Mucosa of stomach (tissue), 1 donor: ENCODE measurements at regions not wholly inside any gene's neighbourhood (a gene's known extent, or its start where the extent isn't known, plus 50 kb on each side); places are given as distances from the start of the nearest gene placed in this dataset.
"Not testable (repeated sequence)": the region's sequence is repeated elsewhere in the genome, so short reads cannot be mapped to it uniquely, and the experiment has no call there.

ENCODE experiments used
- H3K27me3 ChIP-seq: one replicate; pipeline ENCODE4 v1.7.0; 2013; ENCODE audit warnings: mild to moderate bottlenecking, low read length; ENCODE audit not compliant: control insufficient read depth, insufficient read depth
- H3K36me3 ChIP-seq: one replicate; pipeline ENCODE4 v1.7.0; 2013; ENCODE audit warnings: low read length; ENCODE audit not compliant: control insufficient read depth, insufficient read depth
- H3K4me1 ChIP-seq: one replicate; pipeline ENCODE4 v1.7.0; 2013; ENCODE audit warnings: mild to moderate bottlenecking, low read length; ENCODE audit not compliant: control insufficient read depth, insufficient read depth
- H3K4me3 ChIP-seq: one replicate; pipeline ENCODE4 v1.7.0; 2013; ENCODE audit warnings: low read length
- H3K9ac ChIP-seq: one replicate; pipeline ENCODE4 v1.7.0; 2013; ENCODE audit warnings: mild to moderate bottlenecking, low read length, moderate library complexity
- H3K9me3 ChIP-seq: one replicate; pipeline ENCODE4 v1.7.0; 2013; ENCODE audit warnings: mild to moderate bottlenecking, low read length, moderate library complexity; ENCODE audit not compliant: control insufficient read depth
- donor health status: Pancreatic carcinoma.

DNA sequence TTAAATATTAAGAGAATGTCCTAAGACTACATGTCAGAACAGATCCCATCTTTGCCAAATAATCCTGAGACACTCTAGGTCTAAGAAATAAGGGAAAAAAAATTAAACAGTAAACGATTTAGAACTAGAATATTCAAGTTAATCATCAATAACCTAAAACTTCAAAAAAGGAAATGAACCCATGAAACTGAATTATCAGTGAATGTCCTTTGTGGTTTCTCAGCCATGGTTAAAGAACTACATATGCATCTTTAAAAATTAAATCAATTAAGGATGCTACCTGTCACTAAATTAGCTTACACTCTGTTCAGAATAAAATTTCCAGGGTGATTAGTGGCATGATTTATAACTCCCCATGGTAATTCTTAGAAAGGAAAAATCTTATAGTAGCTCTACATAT is 850.0 kb upstream of the C9orf72 start:
- no peak overlapping the region for H3K4me3 ChIP-seq
- no peaks in the 10 kb centered on the region for H3K9me3 ChIP-seq
- no peaks in the 10 kb centered on the region for H3K27me3 ChIP-seq
- H3K4me1 ChIP-seq = no peaks in the 10 kb centered on the region
- no peak overlapping the region for H3K9ac ChIP-seq
- no peaks in the 10 kb centered on the region for H3K36me3 ChIP-seq

DNA sequence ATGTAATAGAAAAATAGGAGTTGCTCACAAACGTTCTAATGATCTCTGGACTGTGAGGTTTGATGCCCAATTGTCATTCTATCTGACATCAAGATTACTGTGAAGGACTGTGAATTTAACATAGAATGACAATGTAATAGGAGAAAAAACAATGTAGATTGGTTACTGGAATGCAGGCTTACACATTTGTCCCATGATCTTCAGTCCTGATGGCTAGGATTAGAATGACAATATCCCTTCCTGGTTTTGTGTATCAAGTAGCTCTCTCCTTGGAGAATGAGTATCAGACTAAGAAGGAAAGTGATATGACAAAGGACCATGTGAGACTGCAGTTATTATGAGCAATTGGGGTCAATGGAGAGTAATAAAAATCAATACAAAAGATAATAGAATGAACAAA is 862.2 kb upstream of the C9orf72 start:
- no peaks in the 10 kb centered on the region for H3K4me1 ChIP-seq
- H3K9ac ChIP-seq = no peak overlapping the region
- H3K36me3 ChIP-seq = no peaks in the 10 kb centered on the region
- no peaks in the 10 kb centered on the region for H3K27me3 ChIP-seq
- no peaks in the 10 kb centered on the region for H3K9me3 ChIP-seq
- H3K4me3 ChIP-seq = no peak overlapping the region

DNA sequence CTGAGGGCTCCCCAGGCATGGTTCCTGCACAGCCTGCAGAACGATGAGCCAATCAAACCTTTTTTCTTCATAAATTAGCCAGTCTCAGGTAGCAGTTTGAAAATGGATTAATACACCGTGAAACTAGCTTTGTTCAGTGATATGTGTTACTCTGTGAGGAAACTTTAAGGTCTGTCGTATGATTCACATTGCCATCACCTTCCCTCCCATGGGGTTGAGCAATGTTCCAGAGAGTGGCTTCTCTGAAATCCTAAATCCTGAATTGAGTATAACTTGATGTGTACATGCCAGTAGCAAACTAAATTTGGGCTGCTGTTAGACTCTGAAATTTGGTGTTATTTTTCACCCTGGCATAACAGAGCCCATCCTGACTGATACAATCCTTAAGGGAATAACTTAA is 866.4 kb upstream of the C9orf72 start:
- no peaks in the 10 kb centered on the region for H3K36me3 ChIP-seq
- H3K4me1 ChIP-seq = no peaks in the 10 kb centered on the region
- no peak overlapping the region for H3K4me3 ChIP-seq
- no peaks in the 10 kb centered on the region for H3K9me3 ChIP-seq
- H3K9ac ChIP-seq = no peak overlapping the region
- no peaks in the 10 kb centered on the region for H3K27me3 ChIP-seq

GRCh38 chr9:28443461-28443860 is 870.2 kb upstream of the C9orf72 start:
- Histone ChIP-seq H3K9me3 (no peaks in the 10 kb centered on the region), H3K4me3 (no peak overlapping the region), H3K36me3 (no peaks in the 10 kb centered on the region), H3K27me3 (no peaks in the 10 kb centered on the region), H3K9ac (no peak overlapping the region), H3K4me1 (no peaks in the 10 kb centered on the region)

DNA sequence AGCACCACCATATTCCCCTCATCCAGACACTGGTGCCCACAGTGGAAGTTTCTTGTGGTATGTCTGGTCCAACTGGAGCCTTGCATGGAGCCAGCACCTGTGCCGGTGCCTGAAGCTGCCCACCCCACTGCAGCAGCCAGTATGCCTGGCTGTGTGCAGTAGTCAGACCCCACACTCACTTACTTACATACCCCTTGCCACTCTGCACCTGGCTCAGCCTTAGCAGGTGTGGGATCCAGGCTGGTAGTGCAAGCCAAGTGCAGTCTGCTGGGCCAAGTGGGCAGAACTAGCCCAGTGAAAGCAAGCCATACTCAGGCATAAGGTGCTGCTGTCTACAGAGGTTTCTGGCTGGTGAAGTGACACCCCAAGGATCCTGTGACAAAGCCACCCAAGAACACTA is 871.4 kb upstream of the C9orf72 start:
- no peaks in the 10 kb centered on the region for H3K9me3 ChIP-seq
- H3K27me3 ChIP-seq = no peaks in the 10 kb centered on the region
- no peaks in the 10 kb centered on the region for H3K36me3 ChIP-seq
- H3K9ac ChIP-seq = no peak overlapping the region
- no peaks in the 10 kb centered on the region for H3K4me1 ChIP-seq
- H3K4me3 ChIP-seq = no peak overlapping the region

GRCh38 chr9:28445211-28445610 is 871.9 kb upstream of the C9orf72 start:
- Histone ChIP-seq H3K9ac (no peak overlapping the region), H3K4me3 (no peak overlapping the region), H3K36me3 (no peaks in the 10 kb centered on the region), H3K9me3 (no peaks in the 10 kb centered on the region), H3K27me3 (no peaks in the 10 kb centered on the region), H3K4me1 (no peaks in the 10 kb centered on the region)

- no peak overlapping the region for H3K4me3 ChIP-seq
- H3K9ac ChIP-seq = no peak overlapping the region
- no peaks in the 10 kb centered on the region for H3K9me3 ChIP-seq
- no peaks in the 10 kb centered on the region for H3K36me3 ChIP-seq
- H3K27me3 ChIP-seq = no peaks in the 10 kb centered on the region
- no peaks in the 10 kb centered on the region for H3K4me1 ChIP-seq
Measured at GRCh38 chr9:28453918-28454317, 880.6 kb upstream of the C9orf72 start.

DNA sequence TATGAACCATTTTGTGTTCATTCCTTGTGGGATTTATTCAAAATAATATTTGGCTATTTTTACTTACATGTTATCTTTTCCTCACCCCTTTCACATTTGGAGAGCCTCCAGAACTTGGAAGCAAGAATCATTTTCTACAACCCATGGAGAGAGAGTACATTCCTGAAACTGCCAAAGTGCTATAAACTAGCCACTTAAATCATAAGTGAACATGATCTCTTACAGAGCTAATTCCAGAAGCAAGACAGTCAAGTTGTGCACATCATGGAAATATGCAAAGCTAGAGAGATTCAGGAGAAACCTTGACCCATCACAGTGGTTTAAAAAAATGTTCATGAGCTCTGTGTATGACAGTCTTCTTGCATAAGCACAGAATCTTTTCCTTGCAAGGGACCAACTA is 883.6 kb upstream of the C9orf72 start:
- Histone ChIP-seq H3K4me1 (no peaks in the 10 kb centered on the region), H3K9me3 (no peaks in the 10 kb centered on the region), H3K9ac (no peak overlapping the region), H3K36me3 (no peaks in the 10 kb centered on the region), H3K27me3 (no peaks in the 10 kb centered on the region), H3K4me3 (no peak overlapping the region)

DNA sequence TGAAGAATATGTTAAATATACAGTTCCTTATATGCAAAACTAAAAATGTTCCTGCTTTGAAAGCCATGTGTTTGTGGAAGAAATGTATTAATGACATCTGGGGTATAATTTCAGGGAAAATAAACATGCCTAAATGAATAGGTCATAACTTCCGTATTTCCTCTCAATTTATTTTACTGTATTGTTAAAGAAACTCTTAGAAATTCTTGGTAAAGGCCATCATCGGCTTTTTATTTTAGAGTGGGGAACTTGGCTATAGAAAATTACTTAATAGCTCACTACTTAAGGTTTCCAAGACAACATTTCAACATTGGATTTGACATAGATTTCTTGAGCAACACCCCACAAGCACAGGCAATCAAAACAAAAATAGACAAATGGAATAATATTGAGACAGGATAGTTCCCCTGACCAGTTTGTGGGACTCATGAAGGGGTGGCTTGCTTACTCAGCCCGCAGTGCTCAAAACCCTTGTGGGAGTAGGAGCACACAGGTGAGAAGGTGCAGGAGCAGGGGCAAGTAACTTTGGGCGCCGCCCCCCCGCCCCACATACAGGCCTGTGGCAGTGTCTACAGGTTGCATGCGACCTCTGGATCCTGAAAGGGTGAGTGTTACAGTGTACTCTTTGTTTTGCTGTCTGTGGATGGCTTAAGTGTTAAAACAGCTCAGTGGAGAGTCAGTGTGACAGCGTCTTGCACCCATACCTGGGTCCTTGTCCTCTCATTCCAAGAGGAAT is 891.4 kb upstream of the C9orf72 start:
- Histone ChIP-seq H3K9me3 (no peaks in the 10 kb centered on the region), H3K4me3 (no peak overlapping the region), H3K4me1 (no peaks in the 10 kb centered on the region), H3K36me3 (no peaks in the 10 kb centered on the region), H3K27me3 (no peaks in the 10 kb centered on the region), H3K9ac (no peak overlapping the region)

GRCh38 chr9:28471261-28471660 is 898.0 kb upstream of the C9orf72 start:
- Histone ChIP-seq H3K4me1 (no peaks in the 10 kb centered on the region), H3K4me3 (no peak overlapping the region), H3K36me3 (no peaks in the 10 kb centered on the region), H3K9ac (no peak overlapping the region), H3K27me3 (no peaks in the 10 kb centered on the region), H3K9me3 (no peaks in the 10 kb centered on the region)

GRCh38 chr9:28487561-28487960 is 914.3 kb upstream of the C9orf72 start:
- no peak overlapping the region for H3K9ac ChIP-seq
- H3K36me3 ChIP-seq = no peaks in the 10 kb centered on the region
- H3K4me3 ChIP-seq = no peak overlapping the region
- H3K9me3 ChIP-seq = no peaks in the 10 kb centered on the region
- no peaks in the 10 kb centered on the region for H3K27me3 ChIP-seq
- no peaks in the 10 kb centered on the region for H3K4me1 ChIP-seq

DNA sequence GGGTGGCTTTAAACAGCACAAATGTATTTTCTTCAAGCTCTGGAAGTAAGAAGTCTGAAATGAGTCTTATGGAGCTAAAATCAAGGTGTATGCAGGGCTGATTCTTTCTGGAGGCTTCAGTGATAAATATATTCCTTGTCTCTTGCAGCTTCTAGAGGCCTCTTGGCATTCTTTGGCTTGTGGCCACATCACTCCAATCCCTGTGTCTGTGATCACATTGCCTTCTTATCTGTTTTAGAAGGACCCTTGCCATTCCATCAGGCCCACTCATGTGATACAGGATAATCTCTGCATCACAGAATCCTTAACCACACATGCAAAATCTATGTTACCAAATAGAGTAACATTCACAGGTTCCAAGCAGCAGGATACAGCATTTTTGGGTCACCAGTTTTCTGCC is 917.8 kb upstream of the C9orf72 start:
- Histone ChIP-seq H3K9ac (no peak overlapping the region), H3K36me3 (no peaks in the 10 kb centered on the region), H3K4me3 (no peak overlapping the region), H3K4me1 (no peaks in the 10 kb centered on the region), H3K27me3 (no peaks in the 10 kb centered on the region), H3K9me3 (no peaks in the 10 kb centered on the region)

DNA sequence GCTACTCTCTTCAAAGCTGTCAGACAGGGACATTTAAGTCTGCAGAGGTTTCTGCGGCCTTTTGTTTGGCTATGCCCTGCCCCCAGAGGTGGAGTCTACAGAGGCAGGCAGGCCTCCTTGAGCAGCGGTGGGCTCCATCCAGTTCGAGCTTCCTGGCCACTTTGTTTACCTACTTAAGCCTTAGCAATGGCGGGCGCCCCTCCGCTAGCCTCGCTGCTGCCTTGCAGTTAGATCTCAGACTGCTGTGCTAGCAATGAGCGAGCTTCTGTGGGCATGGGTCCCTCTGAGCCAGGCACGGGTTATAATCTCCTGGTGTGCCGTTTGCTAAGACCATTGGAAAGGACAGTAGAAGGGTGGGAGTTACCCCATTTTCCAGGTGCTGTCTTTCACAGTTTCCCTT is 924.9 kb upstream of the C9orf72 start:
- not testable (repeated sequence) for H3K9ac ChIP-seq, H3K4me3 ChIP-seq, H3K27me3 ChIP-seq, H3K9me3 ChIP-seq, H3K4me1 ChIP-seq, H3K36me3 ChIP-seq
